GM03348 (cell line): ENCODE measurements at regions not wholly inside any gene's neighbourhood (a gene's known extent, or its start where the extent isn't known, plus 50 kb on each side); places are given as distances from the start of the nearest gene placed in this dataset.
A peak's percentile ranks its signal among the peaks of the same experiment; 100 is the strongest.

Experiments
- DNase-seq: peaks from one replicate; pipeline ENCODE4 v3.0.0; 2012; ENCODE audit warnings: low spot score

DNA sequence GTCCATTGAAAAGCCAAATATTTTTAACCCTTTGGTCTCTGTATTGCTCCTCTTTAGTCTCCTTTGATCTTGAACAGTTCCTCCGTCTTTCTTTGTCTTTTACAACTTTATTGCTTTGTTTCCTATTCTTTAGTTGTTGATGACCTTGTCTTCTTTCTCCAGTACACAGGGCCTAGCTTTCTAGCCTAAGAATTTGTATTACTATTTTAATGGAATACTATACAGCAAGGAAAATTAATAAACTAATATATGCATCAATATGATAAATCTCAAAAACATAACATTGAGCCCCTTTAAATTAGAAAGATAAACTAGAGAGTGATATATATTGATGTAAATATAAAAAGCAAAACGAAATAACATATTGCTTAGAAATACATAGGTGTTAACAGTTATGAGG, 88.7 kb downstream of the NR1D2 start:
- DNase-seq = no peak

DNA sequence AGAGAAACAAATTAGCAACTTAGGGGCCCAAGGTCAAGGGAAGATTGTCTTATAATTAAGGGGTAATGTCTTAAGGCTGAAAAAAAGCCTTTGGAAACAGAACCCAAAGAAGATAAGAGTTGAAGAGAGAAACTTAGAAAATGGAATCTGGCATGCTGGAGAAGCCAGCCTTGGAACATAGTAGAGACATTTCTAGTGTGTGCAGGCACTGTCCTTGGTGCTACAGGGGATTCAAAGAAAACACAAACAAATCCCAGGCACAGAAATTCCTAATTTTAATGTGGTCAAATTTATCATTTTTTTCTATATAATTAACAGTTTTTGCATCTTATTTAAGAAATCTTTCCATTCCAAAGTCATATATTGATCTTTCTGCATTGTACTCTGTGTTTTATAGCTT, 89.4 kb downstream of the NR1D2 start:
- DNase-seq = no peak

DNA sequence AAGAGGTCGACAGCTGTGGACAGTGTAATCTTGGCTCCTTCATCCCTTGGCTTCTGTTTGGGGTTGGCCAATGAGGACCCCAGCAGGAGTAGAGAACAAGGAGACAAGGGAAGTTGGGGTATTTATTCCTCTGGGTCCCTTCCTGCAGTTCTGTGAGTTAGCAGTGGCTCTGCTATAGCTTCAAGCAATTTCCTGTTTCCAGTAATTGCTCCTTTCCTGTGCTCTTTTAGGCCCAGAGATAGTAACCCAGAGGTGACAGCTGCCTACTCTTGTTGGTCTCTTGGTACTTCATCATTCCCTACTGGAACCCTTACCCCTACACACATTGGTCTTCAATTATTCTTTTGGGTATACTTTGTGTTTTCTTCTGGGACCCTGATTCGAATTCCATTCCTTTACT, 92.9 kb downstream of the NR1D2 start:
- no peak for DNase-seq

DNA sequence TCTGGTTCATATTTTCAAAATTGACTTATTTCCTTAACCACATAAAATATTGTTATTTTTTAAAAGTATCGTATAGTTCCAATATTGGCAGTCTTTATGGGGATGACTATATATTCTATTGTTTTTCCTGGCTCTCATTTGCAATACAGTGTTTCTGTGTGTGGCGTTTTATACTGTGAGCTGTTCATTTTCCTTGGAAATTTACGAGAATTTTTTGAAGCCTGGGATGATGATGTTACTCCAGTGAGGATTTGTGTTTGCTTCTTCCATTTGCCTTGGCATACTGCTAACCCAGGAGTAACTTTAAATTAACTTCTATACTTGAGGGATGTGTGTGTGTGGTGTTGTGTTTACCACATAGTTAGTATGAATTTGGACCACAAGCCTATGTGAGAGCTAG, 95.2 kb downstream of the NR1D2 start:
- no peak for DNase-seq

DNA sequence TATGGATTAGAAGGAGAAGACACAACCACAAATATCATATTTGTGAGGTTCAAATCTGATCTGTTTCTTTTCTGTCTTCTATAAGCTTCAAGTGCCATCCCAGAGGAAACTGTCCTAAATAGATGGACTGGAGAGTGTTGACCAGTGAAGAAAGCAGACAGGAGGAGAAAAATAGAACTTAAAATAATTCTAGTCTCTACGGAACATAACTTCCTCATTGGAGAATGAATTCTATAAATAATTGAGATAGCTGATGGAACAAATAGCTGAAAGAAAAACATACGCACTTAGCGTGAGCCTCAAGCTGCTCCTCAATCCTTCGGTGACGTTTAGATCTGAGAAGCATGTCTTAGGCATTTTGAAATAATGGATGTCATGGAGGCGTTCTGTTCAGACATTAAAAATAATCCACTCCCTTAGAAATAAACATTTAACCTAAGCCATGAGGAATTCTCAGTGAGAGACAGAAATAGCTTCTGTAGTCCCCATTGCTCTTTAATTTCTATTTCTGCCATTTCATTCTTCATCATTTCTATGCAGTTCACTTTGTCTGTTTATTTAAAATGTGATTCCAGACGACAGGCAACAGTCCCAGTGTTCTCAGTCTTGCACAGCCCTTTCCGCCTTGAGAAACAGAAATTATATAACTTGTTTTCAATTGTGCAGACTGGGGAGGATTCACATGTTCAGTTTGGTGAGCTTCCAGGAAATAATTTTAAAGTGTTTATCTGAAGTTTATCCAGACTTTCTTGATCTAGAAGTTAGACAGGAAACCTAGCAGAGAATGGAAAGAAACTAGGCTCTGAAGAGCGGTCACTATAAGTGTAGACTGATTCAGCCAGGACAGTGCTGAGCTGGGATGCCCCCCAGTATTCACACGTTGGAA, 97.3 kb downstream of the NR1D2 start:
- DNase-seq = peak; percentile 40

DNA sequence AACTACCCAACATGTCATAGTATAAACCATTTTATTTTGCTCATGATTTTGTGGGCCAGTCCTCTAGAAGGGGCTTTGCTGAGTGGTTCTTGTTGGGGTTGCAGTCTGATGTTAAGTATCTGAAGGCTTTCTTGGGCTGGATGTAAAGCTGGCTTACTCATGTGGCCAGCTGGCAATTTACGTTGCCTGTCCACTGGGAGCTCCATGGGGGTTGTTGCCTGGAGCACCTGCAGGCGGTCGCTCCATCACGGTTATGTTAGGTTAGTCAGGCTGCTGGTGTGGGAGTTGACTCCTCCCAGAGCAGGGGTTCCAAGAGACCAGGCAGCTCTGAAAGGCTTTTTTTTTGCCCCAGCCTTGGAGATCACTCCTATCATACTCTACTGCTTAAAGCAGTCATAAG, 98.1 kb downstream of the NR1D2 start:
- no peak for DNase-seq

DNA sequence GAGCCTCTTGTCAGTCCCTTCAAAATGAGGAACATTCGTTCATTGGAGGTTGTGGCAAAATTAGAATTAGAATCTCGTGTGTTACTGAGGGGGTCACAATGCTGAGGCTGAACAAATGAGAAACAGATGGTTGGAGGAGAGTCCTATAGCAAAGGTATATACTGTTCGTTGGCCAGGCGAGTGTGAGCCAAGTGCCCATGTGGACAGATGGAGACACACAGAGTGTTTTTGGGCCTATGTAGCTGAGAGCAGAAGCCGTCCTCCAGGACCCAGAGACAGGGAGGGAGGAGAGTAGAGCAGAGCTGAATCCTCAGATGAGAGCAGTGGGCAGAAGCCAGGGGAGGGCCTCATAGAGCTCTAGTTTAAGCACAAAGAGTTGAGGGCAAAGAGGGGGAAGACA, 98.9 kb downstream of the NR1D2 start:
- no peak for DNase-seq

DNA sequence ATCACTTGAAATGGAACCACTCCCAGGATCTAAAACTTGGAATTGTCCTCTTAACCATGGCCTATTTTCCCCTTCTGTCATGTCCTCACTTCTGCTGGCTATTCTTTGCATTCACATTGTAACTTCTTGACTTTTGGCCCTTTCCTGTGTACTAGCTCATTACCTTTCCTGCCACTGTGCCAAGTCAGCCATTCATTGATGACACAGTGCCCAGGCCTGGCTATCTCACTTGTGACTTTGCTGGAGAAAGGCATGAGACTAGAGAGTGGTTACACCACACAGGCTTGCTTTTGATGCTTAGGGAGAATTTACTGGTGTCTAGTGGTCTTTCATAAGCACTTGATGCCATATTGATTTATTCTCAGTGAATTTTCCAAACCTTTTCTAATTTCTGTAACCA, 101.1 kb downstream of the NR1D2 start:
- DNase-seq = no peak

DNA sequence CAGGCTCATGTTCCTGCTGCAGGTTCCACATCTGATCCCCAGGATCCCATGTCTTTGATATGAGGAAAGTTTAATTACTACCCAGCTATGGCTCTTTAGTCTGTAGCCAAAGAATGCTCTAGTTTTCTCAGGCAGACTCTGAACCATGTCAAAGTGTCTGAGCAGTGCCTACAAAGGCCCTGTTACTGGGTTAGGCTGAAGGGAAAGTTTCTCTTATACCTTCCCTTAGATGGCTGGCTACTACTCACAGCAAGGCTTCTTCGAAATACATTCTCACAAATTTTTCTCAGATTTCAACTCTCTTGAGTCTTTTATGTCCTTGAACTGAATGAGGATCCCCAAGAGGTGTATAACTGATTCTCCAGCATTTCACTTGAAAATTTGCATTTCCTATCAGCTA, 102.4 kb downstream of the NR1D2 start:
- peak; percentile 11 for DNase-seq

DNA sequence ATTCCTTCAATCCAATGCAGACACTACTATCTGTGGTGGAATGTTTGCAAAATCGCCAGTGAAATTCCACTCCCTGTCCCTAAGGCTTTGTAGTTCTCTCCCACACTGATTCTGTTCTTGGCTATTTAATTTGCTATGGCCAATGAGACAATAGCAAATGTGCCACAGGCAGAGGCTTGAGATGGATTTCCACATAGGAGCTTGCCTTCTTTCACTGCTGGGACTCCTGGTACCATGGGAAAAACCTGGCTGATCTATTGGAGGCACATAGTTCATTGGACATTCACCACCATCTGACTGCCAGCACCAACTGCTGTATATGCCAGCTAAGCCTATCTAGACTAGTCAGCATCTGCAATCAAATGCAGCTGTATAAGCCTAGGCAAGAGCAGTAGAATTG, 103.8 kb downstream of the NR1D2 start:
- peak; percentile 48 for DNase-seq

DNA sequence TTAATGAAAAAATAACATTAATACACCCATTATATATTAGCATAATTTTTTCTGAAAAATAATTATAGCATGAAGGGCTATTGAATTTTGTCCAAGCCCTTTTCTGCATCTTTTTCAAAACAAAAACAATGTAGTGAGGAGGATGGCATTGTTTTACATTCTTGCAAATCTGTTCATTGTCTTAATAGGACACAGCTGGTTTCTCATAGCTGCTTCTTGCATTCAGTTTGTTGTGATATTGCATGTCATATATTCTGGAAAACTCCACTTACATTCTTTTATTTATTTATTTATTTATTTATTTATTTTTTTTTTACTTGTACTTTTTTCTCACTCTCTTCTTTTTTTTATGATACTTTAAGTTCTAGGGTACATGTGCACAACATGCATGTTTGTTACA, 107.4 kb downstream of the NR1D2 start:
- no peak for DNase-seq

DNA sequence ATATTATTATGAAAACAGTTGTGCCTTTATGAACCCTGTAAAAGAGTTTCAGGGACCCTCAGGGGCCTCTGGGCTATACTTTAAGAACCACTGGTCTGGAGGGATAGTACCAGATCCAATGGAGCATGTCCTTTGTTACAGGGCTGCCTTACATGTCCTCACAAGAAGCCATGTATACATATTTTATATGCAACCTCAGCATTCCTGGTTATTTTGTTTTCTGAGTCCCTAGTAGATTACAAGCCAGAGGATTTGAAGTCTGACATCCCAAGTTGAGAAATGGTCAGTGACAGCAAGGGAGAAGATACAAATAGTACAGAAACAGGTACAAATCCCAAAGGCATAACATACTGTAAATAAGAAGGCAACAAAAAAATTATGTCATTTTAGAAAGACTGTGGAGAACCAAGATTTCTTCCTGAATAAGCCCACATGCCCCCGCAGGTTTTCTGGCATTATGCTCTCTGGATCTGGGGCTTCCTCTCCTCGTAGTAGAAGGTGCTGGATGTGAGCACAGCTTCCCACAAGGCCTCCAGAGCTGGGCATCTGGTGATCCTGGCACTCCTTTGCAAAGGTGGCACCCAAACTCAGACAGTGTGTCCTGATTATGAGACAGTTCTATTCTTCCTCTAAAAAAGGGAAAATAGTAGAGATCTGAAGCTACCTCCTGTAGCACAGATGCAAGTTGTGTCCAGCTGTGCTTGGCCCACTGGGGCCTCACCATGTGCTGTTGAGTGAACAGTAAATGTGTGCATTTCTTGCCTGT, 114.0 kb downstream of the NR1D2 start:
- no peak for DNase-seq

DNA sequence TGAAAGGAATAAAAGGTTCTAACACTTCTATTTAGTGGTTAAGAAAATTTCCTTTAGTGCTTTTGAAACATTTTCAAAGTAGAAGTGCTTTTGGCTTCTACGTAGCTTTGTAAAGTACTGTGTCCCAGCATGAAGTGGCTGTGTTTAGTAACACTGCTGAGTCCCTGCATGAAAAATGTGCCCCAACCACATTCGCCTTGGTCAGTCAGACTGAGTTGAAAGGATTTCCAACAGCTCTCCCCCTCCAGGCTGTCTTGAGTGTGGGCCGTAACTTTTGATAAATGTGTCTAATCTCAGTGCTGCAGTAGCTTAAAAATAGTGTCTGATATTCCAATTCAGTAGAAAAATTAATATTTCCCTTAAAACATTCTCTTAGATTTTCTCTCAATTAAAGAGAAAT, 115.0 kb downstream of the NR1D2 start:
- peak; percentile 74 for DNase-seq

DNA sequence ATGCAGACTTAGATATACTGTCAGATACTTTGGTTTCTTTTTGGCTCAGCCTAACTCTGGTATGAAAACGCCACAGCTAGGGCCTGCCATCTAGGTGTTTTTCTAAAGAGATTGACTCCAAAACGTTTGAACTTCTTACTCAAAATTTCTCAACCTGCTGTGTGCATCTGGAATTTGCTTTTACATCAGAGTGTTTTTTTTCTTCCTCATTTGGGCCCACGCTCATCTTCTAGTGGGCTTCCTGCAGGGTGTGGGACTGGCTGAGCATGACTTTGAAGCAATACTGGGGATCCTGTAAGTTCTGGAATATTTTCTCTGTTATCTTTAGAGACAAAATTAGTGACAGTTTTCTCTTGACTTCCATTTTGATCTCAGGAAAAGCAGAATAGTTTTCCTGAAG, 117.8 kb downstream of the NR1D2 start:
- no peak for DNase-seq
